GM12892 (cell line): ENCODE measurements at regions not wholly inside any gene's neighbourhood (a gene's known extent, or its start where the extent isn't known, plus 50 kb on each side); places are given as distances from the start of the nearest gene placed in this dataset.

Source experiments
- POLR2A ChIP-seq: IDR thresholded peaks from 2 replicates; pipeline ENCODE4 v1.6.1; 2011; ENCODE audit warnings: low read depth, low read length, control low read depth
- POLR2AphosphoS5 ChIP-seq: IDR thresholded peaks from 2 replicates; pipeline ENCODE4 v1.6.1; 2011; ENCODE audit warnings: low read depth, low read length, control low read depth
- TAF1 ChIP-seq: IDR thresholded peaks from 2 replicates; pipeline ENCODE4 v1.6.1; 2011; ENCODE audit warnings: low read depth, mild to moderate bottlenecking, control low read depth, low read length, borderline replicate concordance

- TF ChIP-seq TAF1: no peak
- no peak for TF ChIP-seq POLR2A
- TF ChIP-seq POLR2AphosphoS5: no peak
Measured at GRCh38 chr18:30687501-30687900, 355.0 kb downstream of the DSC3 start.
